CD8-positive, alpha-beta memory T cell (primary cell): ENCODE measurements at regions not wholly inside any gene's neighbourhood (a gene's known extent, or its start where the extent isn't known, plus 50 kb on each side); places are given as distances from the start of the nearest gene placed in this dataset.
A peak's percentile ranks its signal among the peaks of the same experiment; 100 is the strongest.

Experiments
- CTCF ChIA-PET: fragments of 350-600 bp; sonication (Branson Sonifier 250); formaldehyde crosslinking; loops from one replicate; lab custom pipeline; 2021; ENCODE audit warnings: antibody characterized with exemption; lab: Charles Lee
- POLR2A ChIA-PET: fragments of 350-600 bp; sonication (Branson Sonifier 250); formaldehyde crosslinking; loops from one replicate; lab custom pipeline; 2021; ENCODE audit warnings: antibody characterized with exemption; lab: Charles Lee
- DNase-seq, 5 donors: peaks; one replicate each; pipeline versions ENCODE4 v3.0.0 to v3.0.0-alpha.2; 2020 to 2022; ENCODE audit warnings: mixed read lengths in 1 of 5
- H3K27ac ChIP-seq: one replicate; pipeline ENCODE4 v1.7.0; 2013; ENCODE audit warnings: low read depth, mild to moderate bottlenecking, low read length, moderate library complexity
- H3K27me3 ChIP-seq: 2 replicates; pipeline ENCODE4 v1.7.0; 2013; ENCODE audit warnings: low read length, mild to moderate bottlenecking; ENCODE audit not compliant: insufficient read depth, poor library complexity, severe bottlenecking
- H3K36me3 ChIP-seq: 2 replicates; pipeline ENCODE4 v1.7.0; 2013; ENCODE audit warnings: mild to moderate bottlenecking, low read length, moderate library complexity; ENCODE audit not compliant: insufficient read depth
- H3K4me1 ChIP-seq: 2 replicates; pipeline ENCODE4 v1.7.0; 2013; ENCODE audit warnings: mild to moderate bottlenecking, low read length, moderate library complexity; ENCODE audit not compliant: insufficient read depth
- H3K4me3 ChIP-seq: 2 replicates; pipeline ENCODE4 v1.7.0; 2013; ENCODE audit warnings: mild to moderate bottlenecking, low read length
- H3K9me3 ChIP-seq: 2 replicates; pipeline ENCODE4 v1.7.0; 2013; ENCODE audit warnings: mild to moderate bottlenecking, low read length
- H3K27ac Mint-ChIP-seq, 8 donors: one replicate each; pipeline ENCODE4 v1.8.0; 2020 to 2021; ENCODE audit warnings: mixed read lengths in 8 of 8, mild to moderate bottlenecking in 6 of 8, inconsistent platforms in 3 of 8, moderate library complexity in 3 of 8
- H3K27me3 Mint-ChIP-seq, 2 donors: one replicate each; pipeline ENCODE4 v1.8.0; 2020 to 2021; ENCODE audit warnings: mixed read lengths in 2 of 2, mild to moderate bottlenecking in 1 of 2, moderate library complexity in 1 of 2
- H3K36me3 Mint-ChIP-seq, 3 donors: one replicate each; pipeline ENCODE4 v1.8.0; 2020 to 2021; ENCODE audit warnings: mixed read lengths in 3 of 3, inconsistent platforms in 1 of 3, mild to moderate bottlenecking in 1 of 3
- H3K4me1 Mint-ChIP-seq, 3 donors: one replicate each; pipeline ENCODE4 v1.8.0; 2020 to 2021; ENCODE audit warnings: mixed read lengths in 3 of 3, inconsistent platforms in 1 of 3, mild to moderate bottlenecking in 1 of 3
- H3K4me3 Mint-ChIP-seq, 7 donors: one replicate each; pipeline ENCODE4 v1.8.0; 2020 to 2021; ENCODE audit warnings: mixed read lengths in 7 of 7, mild to moderate bottlenecking in 6 of 7, moderate library complexity in 4 of 7, inconsistent platforms in 2 of 7
- H3K9me3 Mint-ChIP-seq, 5 donors: one replicate each; pipeline ENCODE4 v1.8.0; 2020 to 2022; ENCODE audit warnings: mixed read lengths in 5 of 5, mild to moderate bottlenecking in 3 of 5, moderate library complexity in 2 of 5, inconsistent platforms in 1 of 5

GRCh38 chr9:12448246-12448645, 244.9 kb upstream of the TYRP1 start:
- Mint-ChIP-seq H3K36me3 (no peaks in the 10 kb centered on the region), H3K27ac (no peak overlapping the region), H3K9me3 (peaks cover 15 to 54% (median 29%) of the 10 kb centered on the region in 5 donors), H3K27me3 (no peaks in the 10 kb centered on the region), H3K4me3 (no peak overlapping the region), H3K4me1 (no peaks in the 10 kb centered on the region)
- Histone ChIP-seq H3K4me3 (no peak overlapping the region), H3K36me3 (no peaks in the 10 kb centered on the region), H3K27me3 (no peaks in the 10 kb centered on the region), H3K9me3 (no peaks in the 10 kb centered on the region), H3K4me1 (no peaks in the 10 kb centered on the region), H3K27ac (no peak overlapping the region)
- POLR2A ChIA-PET: no interaction called here
- DNase-seq: no peak
- CTCF ChIA-PET: no interaction called here

GRCh38 chr9:12457237-12457636, 235.9 kb upstream of the TYRP1 start:
- Histone ChIP-seq H3K36me3 (no peaks in the 10 kb centered on the region), H3K27me3 (no peaks in the 10 kb centered on the region), H3K4me3 (no peak overlapping the region), H3K9me3 (no peaks in the 10 kb centered on the region), H3K4me1 (no peaks in the 10 kb centered on the region), H3K27ac (no peak overlapping the region)
- ChIA-PET POLR2A (no interaction called here), CTCF (interaction anchor here (1.3 kb wide), 1 partner anchor 15 kb away, joined by 3 read pairs; no protein-coding TSS in a partner anchor)
- H3K4me1 Mint-ChIP-seq: no peaks in the 10 kb centered on the region
- no peaks in the 10 kb centered on the region for H3K27me3 Mint-ChIP-seq
- H3K27ac Mint-ChIP-seq: no peak overlapping the region
- DNase-seq: no peak
- peaks cover 10 to 53% (median 30%) of the 10 kb centered on the region in 5 donors for H3K9me3 Mint-ChIP-seq
- no peak overlapping the region for H3K4me3 Mint-ChIP-seq
- H3K36me3 Mint-ChIP-seq: no peaks in the 10 kb centered on the region

- no peak overlapping the region for H3K27ac Mint-ChIP-seq
- H3K27me3 Mint-ChIP-seq: no peaks in the 10 kb centered on the region
- DNase-seq: no peak
- peaks cover 6 to 41% (median 27%) of the 10 kb centered on the region in 5 donors for H3K9me3 Mint-ChIP-seq
- H3K27ac ChIP-seq: no peak overlapping the region
- ChIA-PET CTCF (no interaction called here), POLR2A (no interaction called here)
- no peaks in the 10 kb centered on the region for H3K9me3 ChIP-seq
- no peaks in the 10 kb centered on the region for H3K4me1 Mint-ChIP-seq
- H3K4me3 ChIP-seq: no peak overlapping the region
- no peaks in the 10 kb centered on the region for H3K36me3 ChIP-seq
- H3K27me3 ChIP-seq: no peaks in the 10 kb centered on the region
- no peak overlapping the region for H3K4me3 Mint-ChIP-seq
- H3K36me3 Mint-ChIP-seq: no peaks in the 10 kb centered on the region
- H3K4me1 ChIP-seq: no peaks in the 10 kb centered on the region
These were observed 231.3 kb upstream of the TYRP1 start for GRCh38 chr9:12461763-12462460.

- POLR2A ChIA-PET: no interaction called here
These were observed 230.3 kb upstream of the TYRP1 start for GRCh38 chr9:12462861-12463260.

GRCh38 chr9:12463641-12464040, 229.5 kb upstream of the TYRP1 start:
- ChIA-PET POLR2A (no interaction called here), CTCF (no interaction called here)
- DNase-seq: no peak
- peaks cover 2 to 32% (median 19%) of the 10 kb centered on the region in 5 donors for H3K9me3 Mint-ChIP-seq
- no peaks in the 10 kb centered on the region for H3K4me1 Mint-ChIP-seq
- no peak overlapping the region for H3K27ac ChIP-seq
- no peaks in the 10 kb centered on the region for H3K36me3 ChIP-seq
- H3K4me3 ChIP-seq: no peak overlapping the region
- no peaks in the 10 kb centered on the region for H3K4me1 ChIP-seq
- peak overlapping the region in 1 of 8 donors; percentile 21 for H3K27ac Mint-ChIP-seq
- no peaks in the 10 kb centered on the region for H3K27me3 ChIP-seq
- H3K27me3 Mint-ChIP-seq: no peaks in the 10 kb centered on the region
- no peaks in the 10 kb centered on the region for H3K36me3 Mint-ChIP-seq
- no peaks in the 10 kb centered on the region for H3K9me3 ChIP-seq
- no peak overlapping the region for H3K4me3 Mint-ChIP-seq

More at GRCh38 chr9:12462861-12463260, 230.3 kb upstream of the TYRP1 start:
- Mint-ChIP-seq H3K27me3 (no peaks in the 10 kb centered on the region), H3K27ac (no peak overlapping the region), H3K4me3 (no peak overlapping the region), H3K4me1 (no peaks in the 10 kb centered on the region), H3K36me3 (no peaks in the 10 kb centered on the region), H3K9me3 (peaks cover 3 to 37% (median 21%) of the 10 kb centered on the region in 5 donors)
- no peak overlapping the region for H3K4me3 ChIP-seq
- H3K4me1 ChIP-seq: no peaks in the 10 kb centered on the region
- no peak overlapping the region for H3K27ac ChIP-seq
- DNase-seq: no peak
- CTCF ChIA-PET: no interaction called here
- no peaks in the 10 kb centered on the region for H3K36me3 ChIP-seq
- H3K9me3 ChIP-seq: no peaks in the 10 kb centered on the region
- no peaks in the 10 kb centered on the region for H3K27me3 ChIP-seq

GRCh38 chr9:12464400-12464799, 228.8 kb upstream of the TYRP1 start:
- H3K36me3 ChIP-seq: no peaks in the 10 kb centered on the region
- H3K27ac ChIP-seq: no peak overlapping the region
- DNase-seq: no peak
- CTCF ChIA-PET: no interaction called here
- no peaks in the 10 kb centered on the region for H3K4me1 ChIP-seq
- POLR2A ChIA-PET: no interaction called here
- no peak overlapping the region for H3K4me3 Mint-ChIP-seq
- no peaks in the 10 kb centered on the region for H3K27me3 ChIP-seq
- H3K4me1 Mint-ChIP-seq: no peaks in the 10 kb centered on the region
- H3K27me3 Mint-ChIP-seq: no peaks in the 10 kb centered on the region
- no peak overlapping the region for H3K27ac Mint-ChIP-seq
- H3K36me3 Mint-ChIP-seq: no peaks in the 10 kb centered on the region
- peaks cover 2 to 38% (median 23%) of the 10 kb centered on the region in 5 donors for H3K9me3 Mint-ChIP-seq
- H3K4me3 ChIP-seq: no peak overlapping the region
- no peaks in the 10 kb centered on the region for H3K9me3 ChIP-seq

GRCh38 chr9:12464910-12465512, 228.2 kb upstream of the TYRP1 start:
- Mint-ChIP-seq H3K9me3 (peaks cover 2 to 39% (median 22%) of the 10 kb centered on the region in 5 donors), H3K27ac (no peak overlapping the region), H3K4me1 (no peaks in the 10 kb centered on the region), H3K27me3 (no peaks in the 10 kb centered on the region), H3K4me3 (no peak overlapping the region), H3K36me3 (no peaks in the 10 kb centered on the region)
- POLR2A ChIA-PET: no interaction called here
- H3K9me3 ChIP-seq: no peaks in the 10 kb centered on the region
- H3K27ac ChIP-seq: no peak overlapping the region
- H3K36me3 ChIP-seq: no peaks in the 10 kb centered on the region
- no peak overlapping the region for H3K4me3 ChIP-seq
- no peaks in the 10 kb centered on the region for H3K4me1 ChIP-seq
- H3K27me3 ChIP-seq: no peaks in the 10 kb centered on the region
- CTCF ChIA-PET: no interaction called here
- DNase-seq: no peak

- POLR2A ChIA-PET: no interaction called here
- no peaks in the 10 kb centered on the region for H3K36me3 Mint-ChIP-seq
- no peak overlapping the region for H3K27ac ChIP-seq
- H3K36me3 ChIP-seq: no peaks in the 10 kb centered on the region
- H3K9me3 Mint-ChIP-seq: peaks cover 4 to 27% (median 18%) of the 10 kb centered on the region in 5 donors
- no peak overlapping the region for H3K27ac Mint-ChIP-seq
- H3K4me3 ChIP-seq: no peak overlapping the region
- no peaks in the 10 kb centered on the region for H3K4me1 Mint-ChIP-seq
- DNase-seq: no peak
- no peaks in the 10 kb centered on the region for H3K27me3 Mint-ChIP-seq
- H3K27me3 ChIP-seq: no peaks in the 10 kb centered on the region
- H3K9me3 ChIP-seq: no peaks in the 10 kb centered on the region
- no peaks in the 10 kb centered on the region for H3K4me1 ChIP-seq
- H3K4me3 Mint-ChIP-seq: no peak overlapping the region
- CTCF ChIA-PET: no interaction called here
These were observed 224.1 kb upstream of the TYRP1 start for GRCh38 chr9:12469084-12469483.
